ENCODE measurements at regions not wholly inside any gene's neighbourhood (a gene's known extent, or its start where the extent isn't known, plus 50 kb on each side); places are given as distances from the start of the nearest gene placed in this dataset.

DNA sequence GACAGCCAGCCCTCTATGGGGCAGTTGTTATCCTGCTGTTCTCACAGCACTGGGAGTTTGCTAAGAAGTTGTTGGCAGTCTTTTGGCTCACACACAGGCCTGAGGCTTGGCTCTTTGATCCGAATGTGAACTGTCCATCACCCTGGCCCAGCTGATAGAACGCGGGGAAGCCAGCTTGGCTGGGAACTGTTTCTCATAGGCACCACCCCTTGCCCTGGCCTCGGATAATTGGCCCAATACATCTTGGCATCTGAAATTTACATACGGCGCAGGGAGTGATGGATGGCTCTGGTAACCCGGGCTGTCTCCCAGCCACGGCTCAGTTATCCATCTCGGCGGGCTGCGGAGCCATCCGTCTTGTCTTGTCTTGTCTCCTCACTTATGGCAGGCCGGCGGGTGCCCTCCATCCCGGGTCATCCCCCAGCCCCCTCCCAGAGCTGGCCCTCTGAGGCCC lies 164.1 kb downstream of the PHETA1 start:
- no peak overlapping the region for H3K56ac ChIP-seq (replicated peaks; ENCODE audit: insufficient read length, low read depth, low read length)
- H2AK5ac ChIP-seq (ENCODE audit: low read depth, low read length): no peak overlapping the region
- WGBS, 2 experiments (ENCODE audit: extremely low coverage in 1 of 2, insufficient coverage in 1 of 2, insufficient read length in 1 of 2, insufficient replicate concordance in 2 of 2, low coverage in 1 of 2, low lambda C conversion rate in 2 of 2, missing lambda C conversion rate in 1 of 2): 94% methylated on average over 15 of the region's 15 CpGs; no CpG with 5 or more reads in 1 of the 2 experiments
- no peaks in the 10 kb centered on the region for H3K79me2 ChIP-seq (ENCODE audit: control insufficient read depth in 1 of 2, insufficient read depth in 2 of 2, low read length in 2 of 2)
- no peak overlapping the region for H3K27ac ChIP-seq (ENCODE audit: low read depth, low read length)
- no peak overlapping the region for H4K8ac ChIP-seq (ENCODE audit: extremely low read depth, insufficient read depth, low read length)
- H2BK120ac ChIP-seq (replicated peaks; ENCODE audit: low read depth, low read length): no peak overlapping the region
- no peaks in the 10 kb centered on the region for H3K36me3 ChIP-seq (ENCODE audit: control insufficient read depth in 2 of 4, insufficient read depth in 4 of 4, low read length in 3 of 4)
- H3K27me3 ChIP-seq (replicated peaks in 1 of 4; ENCODE audit: control insufficient read depth in 3 of 4, extremely low read depth in 1 of 4, insufficient read depth in 3 of 4, low read length in 3 of 4): no peaks in the 10 kb centered on the region
- no peaks in the 10 kb centered on the region; the same call in 1 of the 2 replicates for H3K23me2 ChIP-seq (ENCODE audit: low read depth, low read length)
- no peak overlapping the region for H3K14ac ChIP-seq (ENCODE audit: insufficient read length)
- no peak for FAIRE-seq
- H2BK20ac ChIP-seq (ENCODE audit: low read length): no peak overlapping the region
- POLR2A ChIA-PET (ENCODE audit: partially characterized antibody): no interaction called here
- H2BK12ac ChIP-seq (ENCODE audit: low read depth, low read length): no peak overlapping the region
- H4K5ac ChIP-seq (ENCODE audit: insufficient read length, low read depth, low read length): no peak overlapping the region
- no peak overlapping the region for H2BK5ac ChIP-seq (ENCODE audit: low read depth, low read length)
- H4K91ac ChIP-seq (replicated peaks; ENCODE audit: insufficient read length, low read length): no peak overlapping the region
- H3K23ac ChIP-seq (ENCODE audit: insufficient read length): no peak overlapping the region
- DNase-seq (ENCODE audit: low read depth in 1 of 2, low spot score in 2 of 2): no peak
- H3K9ac ChIP-seq (replicated peaks in 1 of 4; ENCODE audit: extremely low read depth in 1 of 4, low read depth in 3 of 4, low read length in 3 of 4): no peak overlapping the region
- H4K20me1 ChIP-seq (replicated peaks in 1 of 2; ENCODE audit: control insufficient read depth in 1 of 2, insufficient read depth in 2 of 2, low read length in 2 of 2): peaks cover 0 to 9% of the 10 kb centered on the region in 2 experiments
- no peaks in the 10 kb centered on the region for H3K9me3 ChIP-seq (ENCODE audit: insufficient read depth in 2 of 2, low read depth in 1 of 2, low read length in 1 of 2)
- H3K4me3 ChIP-seq (ENCODE audit: extremely low read depth in 1 of 4, insufficient read depth in 2 of 4, low read depth in 3 of 4, low read length in 4 of 4): no peak overlapping the region
- no peak overlapping the region for H3K18ac ChIP-seq (ENCODE audit: extremely low read depth, low read length)
- H3K4ac ChIP-seq (replicated peaks; ENCODE audit: insufficient read length, low read depth, low read length): no peak overlapping the region
- H2AFZ ChIP-seq (ENCODE audit: low read length): no peak overlapping the region
- CTCF ChIA-PET (ENCODE audit: partially characterized antibody): interaction anchor here (3.0 kb wide), 1 partner anchor 95 kb away, joined by 13 read pairs; no protein-coding TSS in a partner anchor
- peaks cover 0 to 8% (median 4%) of the 10 kb centered on the region in 4 experiments; a peak in 5 of 7 replicates for H3K4me1 ChIP-seq (replicated peaks in 1 of 4; ENCODE audit: control insufficient read depth in 3 of 4, insufficient read depth in 4 of 4, low read length in 3 of 4)
- no peak overlapping the region for H2BK15ac ChIP-seq (ENCODE audit: low read length)
- no peaks in the 10 kb centered on the region for H3K79me1 ChIP-seq (ENCODE audit: low read depth, low read length)
- H3K4me2 ChIP-seq (ENCODE audit: insufficient read depth in 1 of 2, low read depth in 2 of 2, low read length in 2 of 2): no peak overlapping the region
- no peak for TF ChIP-seq JUND (IDR thresholded peaks at IDR 0.05; ENCODE audit: low read length)
